ENCODE measurements at regions not wholly inside any gene's neighbourhood (a gene's known extent, or its start where the extent isn't known, plus 50 kb on each side); places are given as distances from the start of the nearest gene placed in this dataset.

DNA sequence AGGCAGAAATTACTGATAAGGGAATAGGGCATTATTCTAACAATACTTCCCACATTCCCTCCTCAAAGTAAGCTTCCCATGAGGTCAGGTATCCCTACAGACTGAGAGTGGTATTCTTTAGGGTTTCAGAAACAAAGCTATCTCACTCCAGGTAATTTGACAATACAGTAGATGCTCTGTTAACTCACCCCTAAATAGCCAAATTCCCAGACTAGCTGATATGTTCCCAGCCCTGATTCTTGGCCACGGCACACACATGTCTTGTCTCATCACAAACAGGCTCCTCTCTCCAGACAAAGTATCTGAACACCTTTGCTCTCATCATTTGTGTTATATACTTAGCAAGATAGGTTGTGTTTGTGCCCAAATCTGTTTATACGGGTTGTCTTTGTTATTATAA, 139.9 kb downstream of the ZNF608 start:
- TF ChIP-seq, protein P1, sequence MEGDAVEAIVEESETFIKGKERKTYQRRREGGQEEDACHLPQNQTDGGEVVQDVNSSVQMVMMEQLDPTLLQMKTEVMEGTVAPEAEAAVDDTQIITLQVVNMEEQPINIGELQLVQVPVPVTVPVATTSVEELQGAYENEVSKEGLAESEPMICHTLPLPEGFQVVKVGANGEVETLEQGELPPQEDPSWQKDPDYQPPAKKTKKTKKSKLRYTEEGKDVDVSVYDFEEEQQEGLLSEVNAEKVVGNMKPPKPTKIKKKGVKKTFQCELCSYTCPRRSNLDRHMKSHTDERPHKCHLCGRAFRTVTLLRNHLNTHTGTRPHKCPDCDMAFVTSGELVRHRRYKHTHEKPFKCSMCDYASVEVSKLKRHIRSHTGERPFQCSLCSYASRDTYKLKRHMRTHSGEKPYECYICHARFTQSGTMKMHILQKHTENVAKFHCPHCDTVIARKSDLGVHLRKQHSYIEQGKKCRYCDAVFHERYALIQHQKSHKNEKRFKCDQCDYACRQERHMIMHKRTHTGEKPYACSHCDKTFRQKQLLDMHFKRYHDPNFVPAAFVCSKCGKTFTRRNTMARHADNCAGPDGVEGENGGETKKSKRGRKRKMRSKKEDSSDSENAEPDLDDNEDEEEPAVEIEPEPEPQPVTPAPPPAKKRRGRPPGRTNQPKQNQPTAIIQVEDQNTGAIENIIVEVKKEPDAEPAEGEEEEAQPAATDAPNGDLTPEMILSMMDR (IDR thresholded peaks at IDR 0.05; ENCODE audit: low read depth, low read length), result no peak
- H3K4me3 ChIP-seq (ENCODE audit: low read depth, low read length), result no peak overlapping the region

DNA sequence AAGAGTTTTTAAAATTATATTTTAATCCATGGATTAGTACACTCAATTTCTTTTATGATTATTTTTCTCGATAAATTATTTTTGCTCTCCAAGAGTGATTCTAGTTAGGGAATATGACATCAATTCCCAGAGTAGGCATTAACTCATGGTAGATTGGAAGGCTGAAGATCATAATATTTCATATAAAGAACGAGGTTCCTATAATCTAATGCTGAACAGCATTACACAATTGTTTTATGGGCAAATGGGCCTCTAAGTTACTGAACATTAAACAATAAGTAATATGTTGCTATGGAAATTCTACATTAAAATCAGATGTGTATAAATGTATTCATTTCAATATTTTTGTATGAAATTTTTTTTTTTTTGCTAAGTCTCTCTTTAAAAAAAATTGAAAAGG, 140.3 kb downstream of the ZNF608 start:
- no peak overlapping the region for H3K4me3 ChIP-seq (ENCODE audit: low read depth, low read length)

DNA sequence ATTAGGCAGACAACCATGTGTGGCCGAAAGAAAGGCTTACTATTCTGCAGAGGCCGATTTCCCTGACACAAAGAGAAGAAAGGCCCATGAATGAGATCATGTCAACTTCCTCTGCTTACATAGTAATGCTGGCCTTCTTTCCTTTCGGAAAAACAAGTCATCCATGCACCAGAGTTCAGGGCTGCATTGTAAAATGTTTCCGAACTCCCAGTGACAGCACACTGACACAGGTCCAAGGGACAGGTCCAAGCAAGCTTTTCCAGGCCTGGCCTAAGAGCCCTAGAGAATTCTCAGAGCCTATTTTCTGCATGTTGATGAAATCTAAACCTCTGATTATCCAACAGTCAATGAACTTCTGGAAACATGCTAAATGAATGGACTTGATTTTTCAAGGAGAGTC, 140.9 kb downstream of the ZNF608 start:
- TF ChIP-seq, protein P1 (IDR thresholded peaks at IDR 0.05; ENCODE audit: low read depth, low read length), result no peak

More for the DNA sequence above, 140.3 kb downstream of the ZNF608 start:
- TF ChIP-seq, protein P1 (IDR thresholded peaks at IDR 0.05; ENCODE audit: low read depth, low read length), result no peak

DNA sequence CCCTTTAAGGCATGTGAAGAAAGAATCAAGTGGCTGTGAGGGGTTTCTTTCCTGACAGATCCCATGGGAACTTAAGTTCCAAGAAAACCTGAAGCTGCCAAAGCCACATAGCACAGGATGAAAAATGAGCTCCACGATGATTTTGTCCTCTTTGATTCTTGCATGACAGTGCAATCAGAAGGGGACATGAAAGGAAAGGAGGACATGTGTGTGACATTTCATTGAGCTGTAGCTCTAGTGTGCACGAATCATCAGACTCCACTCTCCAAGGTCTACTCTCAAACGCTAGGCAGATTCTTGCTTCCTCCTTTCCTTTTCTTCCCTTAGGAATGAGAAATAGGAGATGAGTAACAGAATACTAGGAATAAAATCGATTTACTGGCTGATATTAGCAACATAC, 142.0 kb downstream of the ZNF608 start:
- TF ChIP-seq, protein P1 (IDR thresholded peaks at IDR 0.05; ENCODE audit: low read depth, low read length), result no peak
- no peak overlapping the region for H3K4me3 ChIP-seq (ENCODE audit: low read depth, low read length)

More for the DNA sequence above, 140.9 kb downstream of the ZNF608 start:
- no peak overlapping the region for H3K4me3 ChIP-seq (ENCODE audit: low read depth, low read length)

DNA sequence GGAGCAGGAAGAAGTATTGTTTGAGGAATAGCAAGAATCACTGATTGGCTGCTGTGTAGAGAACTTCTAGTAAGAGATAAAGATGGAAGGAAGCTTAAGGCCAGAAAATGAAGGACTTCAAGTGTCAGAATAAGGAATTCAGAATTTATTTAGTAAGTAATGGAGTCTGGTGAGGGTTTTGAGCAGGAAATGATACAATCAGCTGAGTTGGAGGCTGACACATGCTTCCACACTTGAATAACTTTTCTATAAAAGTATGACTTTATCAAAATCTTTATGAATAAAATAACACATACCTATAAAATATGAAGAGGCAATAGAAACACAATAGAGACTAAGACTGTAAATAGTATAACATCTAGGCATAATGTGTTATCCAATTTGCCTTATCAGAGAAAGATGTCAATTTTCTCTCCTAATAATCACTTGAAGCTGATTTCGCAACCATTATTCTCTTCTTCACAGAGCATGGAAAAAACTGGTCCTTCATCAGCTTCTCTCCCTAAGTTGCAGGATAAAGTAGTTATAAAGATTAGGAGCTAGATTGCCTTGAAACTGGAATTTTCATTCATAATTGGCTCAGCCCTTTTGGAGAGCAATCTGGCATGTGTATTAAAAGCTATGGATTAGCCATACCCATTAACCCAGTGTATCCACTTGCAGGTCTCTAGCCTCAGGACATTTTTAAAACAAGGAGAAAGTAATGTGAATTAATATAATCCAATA, 143.4 kb downstream of the ZNF608 start:
- TF ChIP-seq, protein P1 (IDR thresholded peaks at IDR 0.05; ENCODE audit: low read depth, low read length), result no peak

DNA sequence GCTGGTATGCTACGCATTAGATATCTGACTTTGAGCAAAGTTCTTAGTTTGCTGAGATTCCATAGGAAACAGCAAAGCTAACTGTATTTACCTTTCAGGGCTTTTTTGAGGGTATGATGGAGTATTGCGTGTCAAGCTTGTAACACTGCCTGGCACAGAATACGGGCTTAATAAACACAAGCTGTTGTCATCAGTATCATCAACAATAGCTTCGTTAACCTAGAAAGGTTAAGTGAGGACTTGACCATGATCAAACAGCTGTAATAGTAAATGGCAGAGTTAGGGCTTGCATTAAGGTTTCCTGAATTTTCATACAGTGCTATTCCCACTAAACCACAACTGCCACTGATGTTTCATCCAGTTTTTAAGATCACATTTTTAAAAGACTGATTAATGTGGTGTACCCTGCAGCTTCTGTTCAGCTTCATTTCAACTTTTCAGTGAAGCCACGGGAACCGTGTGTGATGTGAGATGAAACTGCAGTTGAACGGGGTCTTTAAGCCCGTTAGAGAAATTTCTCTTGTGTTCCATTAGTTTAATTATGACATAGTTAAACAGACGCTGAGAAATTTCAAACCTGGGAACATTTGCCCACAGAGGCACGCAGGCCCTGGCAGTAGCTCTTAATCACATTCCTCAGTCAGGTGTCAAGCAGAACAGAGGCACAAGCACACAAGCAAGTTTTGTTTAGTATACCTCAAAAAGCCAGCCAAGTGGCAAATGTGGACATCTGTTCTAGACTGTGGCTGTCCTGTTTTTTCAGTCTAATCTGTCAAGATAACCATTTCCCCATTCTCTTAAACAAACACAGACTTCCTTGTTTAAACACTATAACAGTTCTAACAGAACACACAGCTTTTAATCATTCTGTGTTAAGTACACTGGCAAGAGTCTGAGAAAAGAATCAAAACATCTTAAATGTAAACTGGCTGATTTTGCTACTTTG, 147.1 kb downstream of the ZNF608 start:
- TF ChIP-seq, protein P1 (IDR thresholded peaks at IDR 0.05; ENCODE audit: low read depth, low read length), result no peak
- H3K4me3 ChIP-seq (ENCODE audit: low read depth, low read length), result no peak overlapping the region

More for the DNA sequence above, 143.4 kb downstream of the ZNF608 start:
- H3K4me3 ChIP-seq (ENCODE audit: low read depth, low read length), result no peak overlapping the region

Data from WI38 (cell line).